WTC11 (cell line): ENCODE measurements at regions not wholly inside any gene's neighbourhood (a gene's known extent, or its start where the extent isn't known, plus 50 kb on each side); places are given as distances from the start of the nearest gene placed in this dataset.

Experiments
- ATAC-seq: fragments of 200-7000 bp; cut with Tn5 transposase; 2 replicates; pipeline ENCODE4 v1.10.0; 2021; ENCODE audit warnings: mild to moderate bottlenecking, moderate library complexity
- CTCF ChIA-PET: fragments of 300-600 bp; sonication (Branson Sonifier 250); formaldehyde crosslinking; loops from one replicate; lab custom pipeline; 2021; ENCODE audit warnings: antibody characterized with exemption; lab: Charles Lee
- POLR2A ChIA-PET: fragments of 350-600 bp; sonication (Branson Sonifier 250); formaldehyde crosslinking; loops from one replicate; lab custom pipeline; 2021; ENCODE audit warnings: antibody characterized with exemption; lab: Charles Lee
- DNase-seq: peaks from one replicate; pipeline ENCODE4 v3.0.0; 2021; ENCODE audit warnings: low spot score
- H3K27ac Mint-ChIP-seq: 2 replicates; pipeline ENCODE4 v1.8.0; 2021; ENCODE audit warnings: mixed read lengths
- H3K27me3 Mint-ChIP-seq: 2 replicates; pipeline ENCODE4 v1.8.0; 2021; ENCODE audit warnings: low read depth, mild to moderate bottlenecking, moderate library complexity, mixed read lengths
- H3K36me3 Mint-ChIP-seq: 2 replicates; pipeline ENCODE4 v1.8.0; 2021; ENCODE audit warnings: mixed read lengths
- H3K4me1 Mint-ChIP-seq: 2 replicates; pipeline ENCODE4 v1.8.0; 2022; ENCODE audit warnings: mixed read lengths
- H3K4me3 Mint-ChIP-seq: 2 replicates; pipeline ENCODE4 v1.8.0; 2021; ENCODE audit warnings: mild to moderate bottlenecking, moderate library complexity, mixed read lengths
- H3K9me3 Mint-ChIP-seq: 2 replicates; pipeline ENCODE4 v1.8.0; 2021; ENCODE audit warnings: mixed read lengths
- ATF2 ChIP-seq: sonication (generic); formaldehyde crosslinking; IDR thresholded peaks from 2 replicates; pipeline ENCODE4 v1.8.1; 2022; ENCODE audit warnings: low read depth, missing genetic modification reagents, borderline replicate concordance
- GABPB1 ChIP-seq: sonication (generic); formaldehyde crosslinking; IDR thresholded peaks from 2 replicates; pipeline ENCODE4 v1.8.1; 2023; ENCODE audit warnings: mild to moderate bottlenecking, missing genetic modification reagents
- GTF2I ChIP-seq: fragments of 250-450 bp; sonication (Bioruptor Pico); conservative IDR thresholded peaks from 2 replicates; pipeline ENCODE4 v1.4.0; 2021; ENCODE audit warnings: mild to moderate bottlenecking
- NFATC4 ChIP-seq: fragments of 250-450 bp; sonication (Bioruptor Pico); IDR thresholded peaks from 2 replicates; pipeline ENCODE4 v1.9.0; 2021; ENCODE audit warnings: mild to moderate bottlenecking
- NFYB ChIP-seq: sonication (generic); formaldehyde crosslinking; conservative IDR thresholded peaks from 2 replicates; pipeline ENCODE4 v1.8.0; 2022; ENCODE audit warnings: low read depth, missing genetic modification reagents
- RELA ChIP-seq: sonication (generic); formaldehyde crosslinking; IDR thresholded peaks from 2 replicates; pipeline ENCODE4 v1.8.1; 2022; ENCODE audit warnings: missing genetic modification reagents, mild to moderate bottlenecking, borderline replicate concordance
- SMAD3 ChIP-seq: sonication (generic); formaldehyde crosslinking; IDR thresholded peaks from 2 replicates; pipeline ENCODE4 v1.8.0; 2022; ENCODE audit warnings: missing genetic modification reagents, mild to moderate bottlenecking, borderline replicate concordance
- ZNF423 ChIP-seq: fragments of 250-450 bp; sonication (Bioruptor Pico); IDR thresholded peaks from 2 replicates; pipeline ENCODE4 v2.1.2; 2022; ENCODE audit warnings: mild to moderate bottlenecking, moderate library complexity
- TF ChIP-seq, protein P1 (sequence below): sonication (generic); formaldehyde crosslinking; IDR thresholded peaks from 2 replicates; pipeline ENCODE4 v1.8.0; 2022; ENCODE audit warnings: mild to moderate bottlenecking, missing genetic modification reagents
- TF ChIP-seq, protein P2 (sequence below): sonication (generic); formaldehyde crosslinking; IDR thresholded peaks from 2 replicates; pipeline ENCODE4 v1.8.0; 2022; ENCODE audit warnings: mild to moderate bottlenecking, missing genetic modification reagents
- TF ChIP-seq, protein P3 (sequence below): sonication (generic); formaldehyde crosslinking; IDR thresholded peaks from 2 replicates; pipeline ENCODE4 v1.8.1; 2022; ENCODE audit warnings: mild to moderate bottlenecking, moderate library complexity, missing genetic modification reagents
- TF ChIP-seq, protein P4 (sequence below): sonication (generic); formaldehyde crosslinking; IDR thresholded peaks from 2 replicates; pipeline ENCODE4 v1.8.0; 2023; ENCODE audit warnings: mild to moderate bottlenecking, missing genetic modification reagents
- TF ChIP-seq, protein P5 (sequence below): sonication (generic); formaldehyde crosslinking; IDR thresholded peaks from 2 replicates; pipeline ENCODE4 v1.8.0; 2022; ENCODE audit warnings: missing genetic modification reagents
- TF ChIP-seq, protein P6 (sequence below): fragments of 250-450 bp; sonication (Bioruptor Pico); conservative IDR thresholded peaks from 2 replicates; pipeline ENCODE4 v1.9.0; 2021; ENCODE audit warnings: mild to moderate bottlenecking

- DNase-seq: no peak
- no peak overlapping the region for H3K27ac Mint-ChIP-seq
- H3K36me3 Mint-ChIP-seq: no peaks in the 10 kb centered on the region
- TF ChIP-seq, protein P1, sequence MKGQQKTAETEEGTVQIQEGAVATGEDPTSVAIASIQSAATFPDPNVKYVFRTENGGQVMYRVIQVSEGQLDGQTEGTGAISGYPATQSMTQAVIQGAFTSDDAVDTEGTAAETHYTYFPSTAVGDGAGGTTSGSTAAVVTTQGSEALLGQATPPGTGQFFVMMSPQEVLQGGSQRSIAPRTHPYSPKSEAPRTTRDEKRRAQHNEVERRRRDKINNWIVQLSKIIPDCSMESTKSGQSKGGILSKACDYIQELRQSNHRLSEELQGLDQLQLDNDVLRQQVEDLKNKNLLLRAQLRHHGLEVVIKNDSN (CRISPR knock-in tag): no peak
- TF ChIP-seq, protein P2, sequence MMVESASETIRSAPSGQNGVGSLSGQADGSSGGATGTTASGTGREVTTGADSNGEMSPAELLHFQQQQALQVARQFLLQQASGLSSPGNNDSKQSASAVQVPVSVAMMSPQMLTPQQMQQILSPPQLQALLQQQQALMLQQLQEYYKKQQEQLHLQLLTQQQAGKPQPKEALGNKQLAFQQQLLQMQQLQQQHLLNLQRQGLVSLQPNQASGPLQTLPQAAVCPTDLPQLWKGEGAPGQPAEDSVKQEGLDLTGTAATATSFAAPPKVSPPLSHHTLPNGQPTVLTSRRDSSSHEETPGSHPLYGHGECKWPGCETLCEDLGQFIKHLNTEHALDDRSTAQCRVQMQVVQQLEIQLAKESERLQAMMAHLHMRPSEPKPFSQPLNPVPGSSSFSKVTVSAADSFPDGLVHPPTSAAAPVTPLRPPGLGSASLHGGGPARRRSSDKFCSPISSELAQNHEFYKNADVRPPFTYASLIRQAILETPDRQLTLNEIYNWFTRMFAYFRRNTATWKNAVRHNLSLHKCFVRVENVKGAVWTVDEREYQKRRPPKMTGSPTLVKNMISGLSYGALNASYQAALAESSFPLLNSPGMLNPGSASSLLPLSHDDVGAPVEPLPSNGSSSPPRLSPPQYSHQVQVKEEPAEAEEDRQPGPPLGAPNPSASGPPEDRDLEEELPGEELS: no peak
- TF ChIP-seq, protein P3, sequence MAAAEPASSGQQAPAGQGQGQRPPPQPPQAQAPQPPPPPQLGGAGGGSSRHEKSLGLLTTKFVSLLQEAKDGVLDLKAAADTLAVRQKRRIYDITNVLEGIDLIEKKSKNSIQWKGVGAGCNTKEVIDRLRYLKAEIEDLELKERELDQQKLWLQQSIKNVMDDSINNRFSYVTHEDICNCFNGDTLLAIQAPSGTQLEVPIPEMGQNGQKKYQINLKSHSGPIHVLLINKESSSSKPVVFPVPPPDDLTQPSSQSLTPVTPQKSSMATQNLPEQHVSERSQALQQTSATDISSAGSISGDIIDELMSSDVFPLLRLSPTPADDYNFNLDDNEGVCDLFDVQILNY (CRISPR knock-in tag): no peak
- TF ChIP-seq NFYB (no peak), GTF2I (CRISPR knock-in tag) (no peak), GABPB1 (no peak), SMAD3 (CRISPR knock-in tag) (no peak), ZNF423 (CRISPR knock-in tag) (no peak), ATF2 (CRISPR knock-in tag) (no peak), RELA (CRISPR knock-in tag) (no peak), NFATC4 (CRISPR knock-in tag) (no peak)
- TF ChIP-seq, protein P4, sequence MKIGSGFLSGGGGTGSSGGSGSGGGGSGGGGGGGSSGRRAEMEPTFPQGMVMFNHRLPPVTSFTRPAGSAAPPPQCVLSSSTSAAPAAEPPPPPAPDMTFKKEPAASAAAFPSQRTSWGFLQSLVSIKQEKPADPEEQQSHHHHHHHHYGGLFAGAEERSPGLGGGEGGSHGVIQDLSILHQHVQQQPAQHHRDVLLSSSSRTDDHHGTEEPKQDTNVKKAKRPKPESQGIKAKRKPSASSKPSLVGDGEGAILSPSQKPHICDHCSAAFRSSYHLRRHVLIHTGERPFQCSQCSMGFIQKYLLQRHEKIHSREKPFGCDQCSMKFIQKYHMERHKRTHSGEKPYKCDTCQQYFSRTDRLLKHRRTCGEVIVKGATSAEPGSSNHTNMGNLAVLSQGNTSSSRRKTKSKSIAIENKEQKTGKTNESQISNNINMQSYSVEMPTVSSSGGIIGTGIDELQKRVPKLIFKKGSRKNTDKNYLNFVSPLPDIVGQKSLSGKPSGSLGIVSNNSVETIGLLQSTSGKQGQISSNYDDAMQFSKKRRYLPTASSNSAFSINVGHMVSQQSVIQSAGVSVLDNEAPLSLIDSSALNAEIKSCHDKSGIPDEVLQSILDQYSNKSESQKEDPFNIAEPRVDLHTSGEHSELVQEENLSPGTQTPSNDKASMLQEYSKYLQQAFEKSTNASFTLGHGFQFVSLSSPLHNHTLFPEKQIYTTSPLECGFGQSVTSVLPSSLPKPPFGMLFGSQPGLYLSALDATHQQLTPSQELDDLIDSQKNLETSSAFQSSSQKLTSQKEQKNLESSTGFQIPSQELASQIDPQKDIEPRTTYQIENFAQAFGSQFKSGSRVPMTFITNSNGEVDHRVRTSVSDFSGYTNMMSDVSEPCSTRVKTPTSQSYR (CRISPR knock-in tag): no peak
- TF ChIP-seq, protein P5, sequence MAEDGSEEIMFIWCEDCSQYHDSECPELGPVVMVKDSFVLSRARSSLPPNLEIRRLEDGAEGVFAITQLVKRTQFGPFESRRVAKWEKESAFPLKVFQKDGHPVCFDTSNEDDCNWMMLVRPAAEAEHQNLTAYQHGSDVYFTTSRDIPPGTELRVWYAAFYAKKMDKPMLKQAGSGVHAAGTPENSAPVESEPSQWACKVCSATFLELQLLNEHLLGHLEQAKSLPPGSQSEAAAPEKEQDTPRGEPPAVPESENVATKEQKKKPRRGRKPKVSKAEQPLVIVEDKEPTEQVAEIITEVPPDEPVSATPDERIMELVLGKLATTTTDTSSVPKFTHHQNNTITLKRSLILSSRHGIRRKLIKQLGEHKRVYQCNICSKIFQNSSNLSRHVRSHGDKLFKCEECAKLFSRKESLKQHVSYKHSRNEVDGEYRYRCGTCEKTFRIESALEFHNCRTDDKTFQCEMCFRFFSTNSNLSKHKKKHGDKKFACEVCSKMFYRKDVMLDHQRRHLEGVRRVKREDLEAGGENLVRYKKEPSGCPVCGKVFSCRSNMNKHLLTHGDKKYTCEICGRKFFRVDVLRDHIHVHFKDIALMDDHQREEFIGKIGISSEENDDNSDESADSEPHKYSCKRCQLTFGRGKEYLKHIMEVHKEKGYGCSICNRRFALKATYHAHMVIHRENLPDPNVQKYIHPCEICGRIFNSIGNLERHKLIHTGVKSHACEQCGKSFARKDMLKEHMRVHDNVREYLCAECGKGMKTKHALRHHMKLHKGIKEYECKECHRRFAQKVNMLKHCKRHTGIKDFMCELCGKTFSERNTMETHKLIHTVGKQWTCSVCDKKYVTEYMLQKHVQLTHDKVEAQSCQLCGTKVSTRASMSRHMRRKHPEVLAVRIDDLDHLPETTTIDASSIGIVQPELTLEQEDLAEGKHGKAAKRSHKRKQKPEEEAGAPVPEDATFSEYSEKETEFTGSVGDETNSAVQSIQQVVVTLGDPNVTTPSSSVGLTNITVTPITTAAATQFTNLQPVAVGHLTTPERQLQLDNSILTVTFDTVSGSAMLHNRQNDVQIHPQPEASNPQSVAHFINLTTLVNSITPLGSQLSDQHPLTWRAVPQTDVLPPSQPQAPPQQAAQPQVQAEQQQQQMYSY: no peak
- TF ChIP-seq, protein P6, sequence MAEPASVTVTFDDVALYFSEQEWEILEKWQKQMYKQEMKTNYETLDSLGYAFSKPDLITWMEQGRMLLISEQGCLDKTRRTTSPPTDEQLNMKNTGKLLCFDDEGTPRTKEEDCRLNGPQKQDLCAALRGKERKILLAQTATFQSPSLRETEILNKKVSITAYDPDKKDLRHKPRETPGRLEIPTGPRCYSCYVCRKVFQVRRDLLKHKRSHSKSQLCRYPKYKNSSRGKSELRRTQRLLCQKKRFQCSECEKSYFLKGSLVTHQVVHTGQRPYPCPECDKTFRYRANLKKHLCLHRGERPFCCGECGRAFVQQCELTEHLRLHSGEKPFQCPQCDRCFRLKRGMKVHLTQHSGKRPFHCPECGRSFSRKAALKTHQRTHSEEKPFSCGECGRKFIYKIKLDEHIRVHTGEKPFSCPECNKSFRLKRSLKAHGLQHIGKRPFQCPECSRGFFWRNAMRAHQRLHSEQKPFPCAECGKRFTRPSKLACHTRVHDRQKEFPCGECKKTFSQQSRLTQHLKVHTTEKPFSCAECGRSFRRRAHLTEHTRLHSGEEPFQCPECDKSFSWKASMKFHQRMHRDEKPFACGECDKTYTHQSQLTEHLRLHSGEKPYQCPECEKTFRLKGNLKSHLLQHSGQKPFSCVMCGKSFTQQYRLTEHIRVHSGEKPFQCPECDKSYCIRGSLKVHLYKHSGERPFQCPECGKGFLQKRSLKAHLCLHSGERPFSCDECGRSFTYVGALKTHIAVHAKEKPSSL (CRISPR knock-in tag): no peak
- H3K4me1 Mint-ChIP-seq: peaks cover 4% of the 10 kb centered on the region; the same call in 1 of the 2 replicates
- no peaks in the 10 kb centered on the region for H3K9me3 Mint-ChIP-seq
- ChIA-PET POLR2A (interaction anchor here (0.6 kb wide), 1 partner anchor 1170 kb away, joined by 3 read pairs; no protein-coding TSS in a partner anchor), CTCF (interaction anchor here (1.6 kb wide), 1 partner anchor 773 kb away, joined by 3 read pairs; no protein-coding TSS in a partner anchor)
- no peak for ATAC-seq
- no peak overlapping the region for H3K4me3 Mint-ChIP-seq
- no peaks in the 10 kb centered on the region for H3K27me3 Mint-ChIP-seq
Measured at GRCh38 chr4:34422472-34423175, 1821.7 kb downstream of the ARAP2 start.
